Nephron (organoid): ENCODE measurements at regions not wholly inside any gene's neighbourhood (a gene's known extent, or its start where the extent isn't known, plus 50 kb on each side); places are given as distances from the start of the nearest gene placed in this dataset.
A peak's percentile ranks its signal among the peaks of the same experiment; 100 is the strongest.

ENCODE experiments used
- H3K27ac Mint-ChIP-seq, 3 experiments: 2 replicates each; pipeline ENCODE4 v1.8.0; 2020; ENCODE audit warnings: mixed read lengths in 3 of 3, mild to moderate bottlenecking in 2 of 3, moderate library complexity in 1 of 3
- H3K27me3 Mint-ChIP-seq: 2 replicates; pipeline ENCODE4 v1.8.0; 2021; ENCODE audit warnings: low read depth, mild to moderate bottlenecking, moderate library complexity, mixed read lengths
- H3K36me3 Mint-ChIP-seq: 2 replicates; pipeline ENCODE4 v1.8.0; 2020; ENCODE audit warnings: low read depth, mixed read lengths
- H3K4me1 Mint-ChIP-seq: 2 replicates; pipeline ENCODE4 v1.8.0; 2020; ENCODE audit warnings: mixed read lengths
- H3K4me3 Mint-ChIP-seq, 3 experiments: 2 replicates each; pipeline ENCODE4 v1.8.0; 2020; ENCODE audit warnings: mild to moderate bottlenecking in 3 of 3, mixed read lengths in 3 of 3, moderate library complexity in 2 of 3
- H3K9me3 Mint-ChIP-seq: 2 replicates; pipeline ENCODE4 v1.8.0; 2020; ENCODE audit warnings: mixed read lengths
- TF ChIP-seq, protein P1 (sequence below), 3 experiments: fragments of 200-600 bp; sonication (generic); IDR thresholded peaks; one replicate each; pipeline ENCODE4 v1.5.0; 2021; ENCODE audit warnings: antibody characterized with exemption in 3 of 3; ENCODE audit not compliant: unreplicated experiment in 3 of 3

DNA sequence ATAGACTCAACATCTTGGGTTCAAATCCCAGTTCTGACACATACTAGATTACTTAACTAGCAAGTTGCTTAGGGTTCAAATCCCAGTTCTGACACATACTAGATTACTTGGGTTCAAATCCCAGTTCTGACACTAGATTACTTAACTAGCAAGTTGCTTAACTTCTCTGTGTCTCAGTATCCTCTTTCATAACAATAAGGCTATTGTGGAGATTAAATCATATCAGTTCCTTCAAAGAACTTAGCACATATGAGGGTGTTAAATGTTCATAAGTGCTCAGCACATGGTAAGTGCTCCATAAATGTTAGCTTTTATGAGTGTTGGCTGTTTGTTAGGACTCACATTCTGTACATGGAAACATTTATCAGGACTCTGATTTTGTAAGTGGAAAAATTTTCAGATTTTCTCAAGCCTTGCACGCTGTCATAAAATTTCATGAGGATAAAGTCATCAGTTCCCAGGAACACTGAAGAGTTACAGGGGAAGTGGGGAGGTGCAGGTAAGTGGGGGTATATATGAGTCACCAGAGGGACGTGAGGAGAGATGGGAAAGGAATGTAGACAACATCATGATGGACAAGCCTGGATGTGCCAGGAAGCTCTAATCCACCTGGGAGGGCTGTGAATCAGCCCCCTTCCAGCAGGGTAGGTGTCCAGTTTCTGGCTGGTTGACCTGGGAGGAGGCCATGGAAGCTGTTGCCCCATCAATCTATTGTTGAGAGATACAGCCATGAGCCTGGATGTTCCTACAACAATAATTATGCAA, 532.2 kb upstream of the WWC1 start:
- peaks cover 9% of the 10 kb centered on the region for H3K27me3 Mint-ChIP-seq
- TF ChIP-seq, protein P1, sequence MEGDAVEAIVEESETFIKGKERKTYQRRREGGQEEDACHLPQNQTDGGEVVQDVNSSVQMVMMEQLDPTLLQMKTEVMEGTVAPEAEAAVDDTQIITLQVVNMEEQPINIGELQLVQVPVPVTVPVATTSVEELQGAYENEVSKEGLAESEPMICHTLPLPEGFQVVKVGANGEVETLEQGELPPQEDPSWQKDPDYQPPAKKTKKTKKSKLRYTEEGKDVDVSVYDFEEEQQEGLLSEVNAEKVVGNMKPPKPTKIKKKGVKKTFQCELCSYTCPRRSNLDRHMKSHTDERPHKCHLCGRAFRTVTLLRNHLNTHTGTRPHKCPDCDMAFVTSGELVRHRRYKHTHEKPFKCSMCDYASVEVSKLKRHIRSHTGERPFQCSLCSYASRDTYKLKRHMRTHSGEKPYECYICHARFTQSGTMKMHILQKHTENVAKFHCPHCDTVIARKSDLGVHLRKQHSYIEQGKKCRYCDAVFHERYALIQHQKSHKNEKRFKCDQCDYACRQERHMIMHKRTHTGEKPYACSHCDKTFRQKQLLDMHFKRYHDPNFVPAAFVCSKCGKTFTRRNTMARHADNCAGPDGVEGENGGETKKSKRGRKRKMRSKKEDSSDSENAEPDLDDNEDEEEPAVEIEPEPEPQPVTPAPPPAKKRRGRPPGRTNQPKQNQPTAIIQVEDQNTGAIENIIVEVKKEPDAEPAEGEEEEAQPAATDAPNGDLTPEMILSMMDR (IDR thresholded peaks at IDR 0.05; ENCODE audit: unreplicated experiment in 3 of 3): no peak
- no peaks in the 10 kb centered on the region for H3K9me3 Mint-ChIP-seq
- H3K27ac Mint-ChIP-seq: no peak overlapping the region
- H3K4me1 Mint-ChIP-seq: no peaks in the 10 kb centered on the region
- H3K36me3 Mint-ChIP-seq: no peaks in the 10 kb centered on the region
- H3K4me3 Mint-ChIP-seq: no peak overlapping the region

DNA sequence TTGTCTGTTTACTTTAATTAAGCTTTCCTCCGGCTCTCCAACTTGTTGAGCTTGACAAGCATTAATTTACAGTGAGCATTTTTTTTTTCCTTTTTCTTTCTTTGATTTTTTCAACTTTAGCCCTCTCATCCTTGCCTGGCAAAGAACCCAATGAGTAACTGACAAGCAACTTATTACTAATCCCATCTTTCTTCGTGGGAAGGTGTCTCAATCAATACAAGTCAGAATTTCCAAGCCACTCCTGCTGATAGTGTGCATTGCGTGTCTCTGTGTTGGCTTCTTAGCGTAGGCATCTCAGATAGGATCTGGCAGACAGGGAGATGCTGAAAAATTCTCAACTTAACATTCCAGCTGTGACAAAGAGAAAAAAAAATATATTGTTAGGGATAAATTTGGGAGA, 527.7 kb upstream of the WWC1 start:
- Mint-ChIP-seq H3K27me3 (peaks cover 9% of the 10 kb centered on the region), H3K4me3 (no peak overlapping the region)

DNA sequence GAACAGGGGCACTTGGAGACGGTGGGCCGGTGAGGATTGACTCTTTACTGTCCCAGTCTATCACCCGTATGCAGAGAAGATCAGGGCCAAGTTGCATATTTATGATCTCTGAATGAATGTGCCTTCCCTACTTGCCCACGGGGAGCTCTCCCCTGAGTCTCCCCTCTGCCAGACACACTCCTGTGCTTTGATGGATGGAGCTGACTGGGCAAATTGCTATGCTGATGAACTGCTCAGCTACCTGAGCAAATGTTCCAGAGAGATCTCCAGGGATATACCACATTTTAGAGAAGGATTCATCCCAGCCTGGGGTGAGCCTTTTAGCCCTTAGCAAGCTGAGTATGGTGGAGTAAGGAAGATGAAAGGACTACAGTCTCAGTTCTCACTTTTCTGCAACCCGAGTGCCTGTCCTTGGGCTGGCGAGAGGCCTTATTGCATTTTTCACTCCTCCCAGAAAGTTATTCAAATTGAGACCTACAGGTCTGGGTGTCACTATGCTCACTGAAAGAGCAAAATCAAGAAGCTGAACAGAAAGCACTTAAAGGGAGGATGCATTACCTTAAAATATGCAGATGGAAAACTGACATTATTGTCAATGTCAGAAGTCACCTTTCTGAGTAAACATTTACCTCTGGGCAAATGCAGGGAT, 526.7 kb upstream of the WWC1 start:
- Mint-ChIP-seq H3K4me1 (peaks cover 7% of the 10 kb centered on the region), H3K4me3 (no peak overlapping the region), H3K9me3 (no peaks in the 10 kb centered on the region), H3K36me3 (no peaks in the 10 kb centered on the region), H3K27ac (no peak overlapping the region), H3K27me3 (peaks cover 9% of the 10 kb centered on the region)
- TF ChIP-seq, protein P1 (IDR thresholded peaks at IDR 0.05; ENCODE audit: unreplicated experiment in 3 of 3): no peak

More for the DNA sequence above, 527.7 kb upstream of the WWC1 start:
- TF ChIP-seq, protein P1 (IDR thresholded peaks at IDR 0.05; ENCODE audit: unreplicated experiment in 3 of 3): no peak
- H3K4me1 Mint-ChIP-seq: peaks cover 7% of the 10 kb centered on the region
- H3K36me3 Mint-ChIP-seq: no peaks in the 10 kb centered on the region
- no peaks in the 10 kb centered on the region for H3K9me3 Mint-ChIP-seq
- H3K27ac Mint-ChIP-seq: peak overlapping the region in 1 of 3 experiments; percentile 13

DNA sequence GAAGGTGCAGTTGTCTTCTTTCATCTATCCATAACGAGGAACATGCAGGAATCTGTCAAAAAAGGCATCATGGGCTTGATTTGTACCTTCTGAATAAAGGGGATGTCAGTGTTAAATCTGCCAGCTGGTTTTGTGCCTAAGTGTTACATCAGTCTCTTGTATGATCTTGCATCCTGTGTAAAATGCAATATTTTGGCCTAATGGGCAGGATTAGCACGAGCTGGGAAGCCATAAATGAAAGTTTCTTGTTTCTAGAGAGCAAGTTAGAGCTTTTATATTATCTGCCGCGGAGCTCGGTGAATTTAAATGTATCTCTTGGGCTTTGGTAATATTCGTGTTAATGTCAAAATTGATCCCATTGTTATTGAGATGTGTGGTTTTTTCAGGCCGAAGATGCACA, 526.1 kb upstream of the WWC1 start:
- Mint-ChIP-seq H3K27me3 (peaks cover 9% of the 10 kb centered on the region), H3K4me1 (peaks cover 7% of the 10 kb centered on the region), H3K36me3 (no peaks in the 10 kb centered on the region)

DNA sequence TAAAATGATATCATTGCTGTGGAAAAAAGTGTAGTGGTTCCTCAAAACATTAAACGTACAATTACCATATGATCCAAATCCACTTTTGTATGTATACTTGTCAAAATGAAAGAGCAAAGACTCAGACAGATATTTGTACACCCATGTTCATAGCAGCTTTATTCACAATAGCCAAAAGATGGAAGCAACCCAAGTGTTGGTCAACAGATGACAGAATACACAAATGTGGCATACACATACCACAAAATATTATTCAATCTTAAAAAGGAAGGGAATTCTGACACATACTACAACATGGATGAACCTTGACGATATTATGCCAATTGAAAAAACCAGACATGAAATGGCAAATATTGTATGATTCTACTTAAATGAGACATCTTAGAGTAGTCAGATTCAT, 524.5 kb upstream of the WWC1 start:
- H3K27me3 Mint-ChIP-seq: peaks cover 9% of the 10 kb centered on the region
- no peak overlapping the region for H3K27ac Mint-ChIP-seq
- H3K4me3 Mint-ChIP-seq: no peak overlapping the region
- no peaks in the 10 kb centered on the region for H3K9me3 Mint-ChIP-seq
- H3K36me3 Mint-ChIP-seq: no peaks in the 10 kb centered on the region
- H3K4me1 Mint-ChIP-seq: peaks cover 7% of the 10 kb centered on the region
- TF ChIP-seq, protein P1 (IDR thresholded peaks at IDR 0.05; ENCODE audit: unreplicated experiment in 3 of 3): no peak

More for the DNA sequence above, 526.1 kb upstream of the WWC1 start:
- TF ChIP-seq, protein P1 (IDR thresholded peaks at IDR 0.05; ENCODE audit: unreplicated experiment in 3 of 3): no peak
- no peaks in the 10 kb centered on the region for H3K9me3 Mint-ChIP-seq
- H3K27ac Mint-ChIP-seq: no peak overlapping the region
- no peak overlapping the region for H3K4me3 Mint-ChIP-seq
